Suprapubic skin (tissue), 4 donors: ENCODE measurements at regions not wholly inside any gene's neighbourhood (a gene's known extent, or its start where the extent isn't known, plus 50 kb on each side); places are given as distances from the start of the nearest gene placed in this dataset.

Source experiments
- EP300 ChIP-seq: sonication (generic); formaldehyde crosslinking; IDR thresholded peaks from one replicate; pipeline ENCODE4 v1.6.1; 2017; ENCODE audit warnings: antibody characterized with exemption
- POLR2AphosphoS5 ChIP-seq, 3 donors: sonication (generic); formaldehyde crosslinking; IDR thresholded peaks; one replicate each; pipeline ENCODE4 v1.6.1; 2017; ENCODE audit warnings: antibody characterized with exemption in 3 of 3

DNA sequence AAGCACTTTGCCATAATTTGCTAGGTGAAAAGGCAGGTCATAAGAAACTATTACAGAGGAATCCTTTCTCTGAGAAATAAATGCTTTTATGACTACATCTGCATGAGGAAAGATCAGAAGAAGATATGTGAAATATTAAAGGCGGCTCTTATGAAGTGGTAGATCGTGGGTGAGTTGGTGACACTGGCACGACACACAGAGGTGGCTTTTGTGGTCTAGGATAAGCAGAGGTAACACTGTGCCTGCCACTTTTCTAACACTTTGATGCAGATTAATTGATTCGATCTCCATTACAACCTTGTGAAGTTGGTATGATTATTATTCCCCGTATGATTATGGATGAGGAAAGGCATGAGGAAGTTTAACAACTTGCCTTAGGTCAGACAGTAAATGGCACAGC is 60.0 kb upstream of the ELK3 start:
- no peak for TF ChIP-seq EP300
- TF ChIP-seq POLR2AphosphoS5 (IDR thresholded peaks at IDR 0.05) = no peak
